Endothelial cell of umbilical vein (primary cell): ENCODE measurements at regions not wholly inside any gene's neighbourhood (a gene's known extent, or its start where the extent isn't known, plus 50 kb on each side); places are given as distances from the start of the nearest gene placed in this dataset.

Experiments used
- EZH2 ChIP-seq: IDR thresholded peaks from 2 replicates; pipeline ENCODE4 v1.6.1; 2012; ENCODE audit warnings: borderline replicate concordance, low read depth, mild to moderate bottlenecking, moderate library complexity, low read length, inconsistent platforms; ENCODE audit not compliant: severe bottlenecking
- FOS ChIP-seq: IDR thresholded peaks from 2 replicates; pipeline ENCODE4 v1.6.1; 2011; ENCODE audit warnings: mild to moderate bottlenecking, low read length, moderate library complexity, borderline replicate concordance; ENCODE audit not compliant: insufficient read depth
- GATA2 ChIP-seq: IDR thresholded peaks from 2 replicates; pipeline ENCODE4 v1.7.0; 2011; ENCODE audit warnings: low read depth, mild to moderate bottlenecking, moderate library complexity, mixed read lengths, low read length; ENCODE audit not compliant: insufficient read length, insufficient read depth
- JUN ChIP-seq: IDR thresholded peaks from 2 replicates; pipeline ENCODE4 v1.6.1; 2011; ENCODE audit warnings: borderline replicate concordance, low read depth; ENCODE audit not compliant: insufficient read length, insufficient read depth
- MYC ChIP-seq: IDR thresholded peaks from one replicate; pipeline ENCODE4 v1.6.1; 2011; ENCODE audit warnings: mild to moderate bottlenecking, low read depth, low read length
- POLR2A ChIP-seq: IDR thresholded peaks from 2 replicates; pipeline ENCODE4 v1.6.1; 2012; ENCODE audit warnings: low read depth, mild to moderate bottlenecking, control low read depth, low read length
- POLR2AphosphoS5 ChIP-seq: IDR thresholded peaks from 2 replicates; pipeline ENCODE4 v1.6.1; 2012; ENCODE audit warnings: low read depth, mild to moderate bottlenecking, control low read depth, low read length, moderate library complexity; ENCODE audit not compliant: insufficient read depth
- TF ChIP-seq, protein P1 (sequence below): IDR thresholded peaks from 2 replicates; pipeline ENCODE4 v1.6.1; 2011; ENCODE audit not compliant: insufficient read depth, insufficient read length
- TF ChIP-seq, protein P2 (sequence below), 2 donors: IDR thresholded peaks; 1 replicate in 1 of 2; 2 replicates in 1 of 2; pipeline ENCODE4 v1.5.1; 2011; ENCODE audit warnings: low read length in 2 of 2, mild to moderate bottlenecking in 2 of 2, moderate library complexity in 2 of 2, control low read depth in 1 of 2, inconsistent platforms in 1 of 2, low read depth in 1 of 2; ENCODE audit not compliant: insufficient read depth in 1 of 2; ENCODE audit errors: extremely low read depth in 1 of 2

GRCh38 chr18:77554061-77554460 lies 304.4 kb downstream of the GALR1 start:
- TF ChIP-seq, protein P1, sequence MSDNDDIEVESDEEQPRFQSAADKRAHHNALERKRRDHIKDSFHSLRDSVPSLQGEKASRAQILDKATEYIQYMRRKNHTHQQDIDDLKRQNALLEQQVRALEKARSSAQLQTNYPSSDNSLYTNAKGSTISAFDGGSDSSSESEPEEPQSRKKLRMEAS = no peak
- TF ChIP-seq POLR2A (no peak), FOS (no peak), POLR2AphosphoS5 (no peak), EZH2 (no peak), JUN (no peak), MYC (no peak), GATA2 (no peak)
- TF ChIP-seq, protein P2, sequence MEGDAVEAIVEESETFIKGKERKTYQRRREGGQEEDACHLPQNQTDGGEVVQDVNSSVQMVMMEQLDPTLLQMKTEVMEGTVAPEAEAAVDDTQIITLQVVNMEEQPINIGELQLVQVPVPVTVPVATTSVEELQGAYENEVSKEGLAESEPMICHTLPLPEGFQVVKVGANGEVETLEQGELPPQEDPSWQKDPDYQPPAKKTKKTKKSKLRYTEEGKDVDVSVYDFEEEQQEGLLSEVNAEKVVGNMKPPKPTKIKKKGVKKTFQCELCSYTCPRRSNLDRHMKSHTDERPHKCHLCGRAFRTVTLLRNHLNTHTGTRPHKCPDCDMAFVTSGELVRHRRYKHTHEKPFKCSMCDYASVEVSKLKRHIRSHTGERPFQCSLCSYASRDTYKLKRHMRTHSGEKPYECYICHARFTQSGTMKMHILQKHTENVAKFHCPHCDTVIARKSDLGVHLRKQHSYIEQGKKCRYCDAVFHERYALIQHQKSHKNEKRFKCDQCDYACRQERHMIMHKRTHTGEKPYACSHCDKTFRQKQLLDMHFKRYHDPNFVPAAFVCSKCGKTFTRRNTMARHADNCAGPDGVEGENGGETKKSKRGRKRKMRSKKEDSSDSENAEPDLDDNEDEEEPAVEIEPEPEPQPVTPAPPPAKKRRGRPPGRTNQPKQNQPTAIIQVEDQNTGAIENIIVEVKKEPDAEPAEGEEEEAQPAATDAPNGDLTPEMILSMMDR (IDR thresholded peaks at IDR 0.05; ENCODE audit: extremely low read depth in 1 of 2, insufficient read depth in 1 of 2, low read depth in 1 of 2, low read length in 2 of 2) = no peak
